OCI-LY7 (cell line): ENCODE measurements at regions not wholly inside any gene's neighbourhood (a gene's known extent, or its start where the extent isn't known, plus 50 kb on each side); places are given as distances from the start of the nearest gene placed in this dataset.

Experiments used
- BruUV-seq: library from RNA; stranded (reverse); fragments of 400-500 nt; replicated peaks from 2 replicates; lab custom pipeline; 2021; lab: Mats Ljungman, UMichigan
- CTCF ChIA-PET: fragments of 300-600 bp; sonication (Branson Sonifier 250); formaldehyde crosslinking; loops from one replicate; lab custom pipeline; 2022; ENCODE audit warnings: antibody characterized with exemption; ENCODE audit not compliant: unreplicated experiment; lab: Charles Lee
- POLR2A ChIA-PET: fragments of 300-600 bp; sonication (Branson Sonifier 250); formaldehyde crosslinking; loops from one replicate; lab custom pipeline; 2022; ENCODE audit warnings: antibody characterized with exemption; lab: Charles Lee
- DNase-seq: peaks from one replicate; pipeline ENCODE4 v3.0.0-alpha.2; 2015; ENCODE audit warnings: low spot score
- H2AFZ ChIP-seq: fragments of 200-600 bp; sonication (generic), shearing (Covaris generic); 2 replicates; pipeline ENCODE4 v1.6.1; 2014; ENCODE audit warnings: mild to moderate bottlenecking, antibody characterized with exemption, low read length, moderate library complexity
- H3K27ac ChIP-seq: fragments of 200-600 bp; sonication (generic); 2 replicates; pipeline ENCODE4 v1.5.1; 2014; ENCODE audit warnings: mixed run types, low read depth, mild to moderate bottlenecking, moderate library complexity, low read length, inconsistent platforms; ENCODE audit not compliant: poor library complexity, severe bottlenecking
- H3K36me3 ChIP-seq: fragments of 200-600 bp; sonication (generic); 2 replicates; pipeline ENCODE4 v1.6.1; 2014; ENCODE audit warnings: mild to moderate bottlenecking, antibody characterized with exemption, low read length, moderate library complexity, mixed read lengths; ENCODE audit not compliant: insufficient read depth
- H3K4me1 ChIP-seq: fragments of 200-600 bp; sonication (generic); 2 replicates; pipeline ENCODE4 v1.5.1; 2014; ENCODE audit warnings: mild to moderate bottlenecking, low read length; ENCODE audit not compliant: insufficient read depth, poor library complexity, severe bottlenecking
- H3K4me2 ChIP-seq: fragments of 200-600 bp; sonication (generic); 2 replicates; pipeline ENCODE4 v1.6.1; 2014; ENCODE audit warnings: mild to moderate bottlenecking, low read length
- H3K4me3 ChIP-seq: fragments of 200-600 bp; sonication (generic); 2 replicates; pipeline ENCODE4 v1.5.1; 2014; ENCODE audit warnings: mild to moderate bottlenecking, low read depth, low read length; ENCODE audit not compliant: poor library complexity, severe bottlenecking
- H3K79me2 ChIP-seq: fragments of 200-600 bp; sonication (generic); 2 replicates; pipeline ENCODE4 v1.6.1; 2016; ENCODE audit warnings: low read depth, mild to moderate bottlenecking, low read length, moderate library complexity, mixed read lengths; ENCODE audit not compliant: insufficient read depth
- H3K9me2 ChIP-seq: fragments of 200-600 bp; sonication (generic); 2 replicates; pipeline ENCODE4 v1.6.1; 2016; ENCODE audit warnings: mild to moderate bottlenecking, low read length, mixed read lengths; ENCODE audit not compliant: insufficient read depth
- H3K9me3 ChIP-seq: fragments of 200-600 bp; sonication (generic); 2 replicates; pipeline ENCODE4 v1.6.1; 2014; ENCODE audit warnings: mild to moderate bottlenecking, mixed run types, low read length, mixed read lengths
- H4K20me1 ChIP-seq: fragments of 200-600 bp; sonication (generic); 2 replicates; pipeline ENCODE4 v1.6.1; 2014; ENCODE audit warnings: mild to moderate bottlenecking, antibody characterized with exemption, low read length, moderate library complexity, mixed read lengths; ENCODE audit not compliant: insufficient read depth
- EZH2phosphoT487 ChIP-seq: fragments of 200-600 bp; sonication (generic); IDR thresholded peaks from 2 replicates; pipeline ENCODE4 v1.6.1; 2018; ENCODE audit warnings: low read depth, borderline replicate concordance, mild to moderate bottlenecking, mixed run types, antibody characterized with exemption, low read length, moderate library complexity, mixed read lengths
- intact Hi-C: fragments of 100-400 bp; cut with micrococcal nuclease; formaldehyde crosslinking; loops from one replicate; pipeline ENCODE4 v1.10.0; 2022; ENCODE audit not compliant: unreplicated experiment
- TF ChIP-seq, protein P1 (sequence below): fragments of 200-600 bp; sonication (generic); conservative IDR thresholded peaks from 2 replicates; pipeline ENCODE4 v1.5.1; 2014; ENCODE audit warnings: mild to moderate bottlenecking, antibody characterized with exemption, low read length, moderate library complexity, mixed read lengths

DNA sequence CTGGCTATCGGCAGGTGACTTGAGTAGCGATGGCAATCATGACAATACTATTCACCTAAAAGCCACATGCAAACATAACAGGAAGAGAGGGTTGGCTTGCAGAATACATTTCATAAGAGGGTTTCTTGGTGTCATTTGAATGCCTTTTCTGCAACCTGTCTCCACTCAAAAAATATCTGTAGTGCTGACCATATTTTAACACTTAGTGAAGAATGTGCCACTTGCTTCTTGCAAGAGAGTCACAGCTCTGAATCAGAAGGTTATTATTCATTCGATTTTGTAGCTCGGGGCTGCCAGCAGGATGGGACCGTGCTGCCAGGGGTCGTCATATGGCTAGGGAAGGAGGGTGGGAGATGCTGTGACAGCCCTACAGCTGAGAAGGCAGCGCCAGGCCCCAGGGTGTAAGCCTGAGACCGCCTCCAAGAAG lies 152.0 kb upstream of the PITRM1 start:
- H3K4me2 ChIP-seq: no peak overlapping the region

DNA sequence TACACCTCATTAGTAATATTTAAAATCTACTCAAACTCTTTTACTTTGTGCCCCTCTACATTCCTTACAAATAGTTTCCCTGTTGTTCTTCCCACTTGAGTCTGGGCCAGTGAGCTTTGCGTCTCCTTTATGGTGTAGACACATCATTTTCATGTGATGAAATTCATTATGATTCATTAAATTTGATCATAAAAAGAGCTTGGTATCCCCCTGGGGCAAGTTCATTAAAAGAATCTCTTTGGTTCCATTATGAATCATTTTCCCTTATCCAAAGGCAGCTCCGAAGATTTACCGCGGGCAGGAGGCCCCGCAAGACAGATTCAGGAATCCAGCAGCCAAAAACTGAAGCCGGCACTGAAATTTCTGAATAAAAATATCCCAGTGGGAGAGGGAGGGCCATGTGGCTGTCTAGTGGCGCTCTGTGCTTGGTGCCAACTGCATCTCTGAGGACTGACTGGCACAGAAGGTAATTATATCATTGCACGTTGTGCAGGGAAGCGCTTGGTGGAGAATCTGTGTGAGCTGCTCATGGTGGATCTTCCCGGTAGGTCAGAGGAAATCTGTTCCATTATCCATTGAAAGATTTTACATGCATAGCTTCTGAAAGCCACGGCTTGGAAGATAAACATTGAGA lies 151.4 kb upstream of the PITRM1 start:
- ChIA-PET CTCF (no interaction called here), POLR2A (no interaction called here)
- H2AFZ ChIP-seq: no peak overlapping the region
- H3K79me2 ChIP-seq: no peaks in the 10 kb centered on the region
- intact Hi-C loops: no loop called here
- no TSS peak for BruUV-seq
- no peaks in the 10 kb centered on the region for H3K4me1 ChIP-seq
- H3K4me3 ChIP-seq: no peak overlapping the region
- no peaks in the 10 kb centered on the region for H3K9me3 ChIP-seq
- DNase-seq: no peak
- TF ChIP-seq, protein P1, sequence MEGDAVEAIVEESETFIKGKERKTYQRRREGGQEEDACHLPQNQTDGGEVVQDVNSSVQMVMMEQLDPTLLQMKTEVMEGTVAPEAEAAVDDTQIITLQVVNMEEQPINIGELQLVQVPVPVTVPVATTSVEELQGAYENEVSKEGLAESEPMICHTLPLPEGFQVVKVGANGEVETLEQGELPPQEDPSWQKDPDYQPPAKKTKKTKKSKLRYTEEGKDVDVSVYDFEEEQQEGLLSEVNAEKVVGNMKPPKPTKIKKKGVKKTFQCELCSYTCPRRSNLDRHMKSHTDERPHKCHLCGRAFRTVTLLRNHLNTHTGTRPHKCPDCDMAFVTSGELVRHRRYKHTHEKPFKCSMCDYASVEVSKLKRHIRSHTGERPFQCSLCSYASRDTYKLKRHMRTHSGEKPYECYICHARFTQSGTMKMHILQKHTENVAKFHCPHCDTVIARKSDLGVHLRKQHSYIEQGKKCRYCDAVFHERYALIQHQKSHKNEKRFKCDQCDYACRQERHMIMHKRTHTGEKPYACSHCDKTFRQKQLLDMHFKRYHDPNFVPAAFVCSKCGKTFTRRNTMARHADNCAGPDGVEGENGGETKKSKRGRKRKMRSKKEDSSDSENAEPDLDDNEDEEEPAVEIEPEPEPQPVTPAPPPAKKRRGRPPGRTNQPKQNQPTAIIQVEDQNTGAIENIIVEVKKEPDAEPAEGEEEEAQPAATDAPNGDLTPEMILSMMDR: no peak
- TF ChIP-seq EZH2phosphoT487: no peak
- no peak overlapping the region for H3K27ac ChIP-seq
- H3K36me3 ChIP-seq: no peaks in the 10 kb centered on the region
- H3K9me2 ChIP-seq: no peaks in the 10 kb centered on the region
- no peaks in the 10 kb centered on the region for H4K20me1 ChIP-seq
- H3K4me2 ChIP-seq: no peak overlapping the region

More for the DNA sequence above, 152.0 kb upstream of the PITRM1 start:
- H3K27ac ChIP-seq: no peak overlapping the region
- no peaks in the 10 kb centered on the region for H3K9me2 ChIP-seq
- TF ChIP-seq, protein P1: no peak
- no peak for TF ChIP-seq EZH2phosphoT487
- H3K4me1 ChIP-seq: no peaks in the 10 kb centered on the region
- ChIA-PET POLR2A (no interaction called here), CTCF (no interaction called here)
- H2AFZ ChIP-seq: no peak overlapping the region
- intact Hi-C loops: no loop called here
- no peaks in the 10 kb centered on the region for H3K79me2 ChIP-seq
- no peak for DNase-seq
- H4K20me1 ChIP-seq: no peaks in the 10 kb centered on the region
- H3K36me3 ChIP-seq: no peaks in the 10 kb centered on the region
- no TSS peak for BruUV-seq
- H3K9me3 ChIP-seq: no peaks in the 10 kb centered on the region
- no peak overlapping the region for H3K4me3 ChIP-seq

DNA sequence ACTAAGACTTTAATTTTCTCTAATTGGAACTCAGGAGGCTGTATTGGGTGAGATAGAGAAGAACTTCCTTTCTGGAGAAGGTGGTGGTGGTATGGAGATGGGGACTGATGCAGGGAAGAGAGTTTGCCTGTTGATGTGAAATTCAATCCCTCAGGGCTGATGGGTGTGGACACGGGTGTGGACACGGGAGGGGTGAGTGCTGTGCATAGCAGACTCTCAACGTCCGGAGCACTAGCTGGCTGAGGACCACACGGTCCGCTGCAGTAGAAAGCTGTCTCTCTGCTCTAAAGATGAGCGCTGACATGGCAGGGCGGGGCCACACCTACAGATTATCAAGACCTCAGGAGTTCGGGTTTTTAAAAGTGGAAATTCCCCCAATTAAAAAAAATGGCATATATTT lies 148.5 kb upstream of the PITRM1 start:
- no peak overlapping the region for H3K4me3 ChIP-seq
- no peaks in the 10 kb centered on the region for H3K4me1 ChIP-seq
- ChIA-PET CTCF (no interaction called here), POLR2A (no interaction called here)
- H3K27ac ChIP-seq: no peak overlapping the region
- H3K4me2 ChIP-seq: no peak overlapping the region
- H3K9me3 ChIP-seq: no peaks in the 10 kb centered on the region
- DNase-seq: no peak
- intact Hi-C loops: no loop called here
- TF ChIP-seq, protein P1: no peak
- TF ChIP-seq EZH2phosphoT487: no peak
- no peaks in the 10 kb centered on the region for H3K36me3 ChIP-seq
- H2AFZ ChIP-seq: no peak overlapping the region
- no peaks in the 10 kb centered on the region for H4K20me1 ChIP-seq
- H3K9me2 ChIP-seq: no peaks in the 10 kb centered on the region
- no peaks in the 10 kb centered on the region for H3K79me2 ChIP-seq
- no TSS peak for BruUV-seq
